ENCODE measurements at regions not wholly inside any gene's neighbourhood (a gene's known extent, or its start where the extent isn't known, plus 50 kb on each side); places are given as distances from the start of the nearest gene placed in this dataset.

GRCh38 chr17:71102777-71103176, 933.4 kb downstream of the KCNJ2 start:
- TF ChIP-seq CTCF (IDR thresholded peaks at IDR 0.05; ENCODE audit: insufficient read depth, low read length) (no peak), REST (IDR thresholded peaks at IDR 0.05; ENCODE audit: insufficient replicate concordance, low read depth) (no peak), GABPA (IDR thresholded peaks at IDR 0.05; ENCODE audit: low read depth) (no peak)

Measured in HL-60 (cell line).